Fibroblast of peridontal ligament (primary cell): ENCODE measurements at regions not wholly inside any gene's neighbourhood (a gene's known extent, or its start where the extent isn't known, plus 50 kb on each side); places are given as distances from the start of the nearest gene placed in this dataset.
A peak's percentile ranks its signal among the peaks of the same experiment; 100 is the strongest.
"Not testable (repeated sequence)": the region's sequence is repeated elsewhere in the genome, so short reads cannot be mapped to it uniquely, and the experiment has no call there.

Source experiments
- DNase-seq: peaks from one replicate; pipeline ENCODE4 v3.0.0-alpha.2; 2010; ENCODE audit errors: extremely low read depth

- DNase-seq = not testable (repeated sequence)
Measured at GRCh38 chr1:149360351-149360750, 114.5 kb upstream of the NBPF19 start.

- DNase-seq = not testable (repeated sequence)
Measured at GRCh38 chr1:149361310-149361709, 113.5 kb upstream of the NBPF19 start.

- not testable (repeated sequence) for DNase-seq
Measured at GRCh38 chr1:149364188-149364981, 110.5 kb upstream of the NBPF19 start.

- not testable (repeated sequence) for DNase-seq
Measured at GRCh38 chr1:149366402-149366801, 108.4 kb upstream of the NBPF19 start.

GRCh38 chr1:149367472-149368044 lies 107.3 kb upstream of the NBPF19 start:
- DNase-seq = not testable (repeated sequence)

GRCh38 chr1:149368337-149368736 lies 106.5 kb upstream of the NBPF19 start:
- DNase-seq = not testable (repeated sequence)

- not testable (repeated sequence) for DNase-seq
Measured at GRCh38 chr1:149369081-149369480, 105.8 kb upstream of the NBPF19 start.

GRCh38 chr1:149371955-149372354 lies 102.9 kb upstream of the NBPF19 start:
- DNase-seq = not testable (repeated sequence)

GRCh38 chr1:149378462-149378861 lies 96.4 kb upstream of the NBPF19 start:
- not testable (repeated sequence) for DNase-seq

- peak; percentile 80 for DNase-seq
Measured at GRCh38 chr1:149390173-149390926, 84.5 kb upstream of the NBPF19 start.

- DNase-seq = not testable (repeated sequence)
Measured at GRCh38 chr1:149390931-149391330, 83.9 kb upstream of the NBPF19 start.

- DNase-seq = not testable (repeated sequence)
Measured at GRCh38 chr1:149395802-149396201, 79.0 kb upstream of the NBPF19 start.

GRCh38 chr1:149398527-149398926 lies 76.3 kb upstream of the NBPF19 start:
- DNase-seq = not testable (repeated sequence)

GRCh38 chr1:149408404-149408803 lies 66.4 kb upstream of the NBPF19 start:
- DNase-seq = not testable (repeated sequence)

GRCh38 chr1:149415373-149415772 lies 59.5 kb upstream of the NBPF19 start:
- not testable (repeated sequence) for DNase-seq

- DNase-seq = not testable (repeated sequence)
Measured at GRCh38 chr1:149418782-149419181, 56.1 kb upstream of the NBPF19 start.

- DNase-seq = peak; percentile 38
Measured at GRCh38 chr1:149423122-149423521, 51.7 kb upstream of the NBPF19 start.
